ENCODE measurements at regions not wholly inside any gene's neighbourhood (a gene's known extent, or its start where the extent isn't known, plus 50 kb on each side); places are given as distances from the start of the nearest gene placed in this dataset.

- TF ChIP-seq, protein P1, sequence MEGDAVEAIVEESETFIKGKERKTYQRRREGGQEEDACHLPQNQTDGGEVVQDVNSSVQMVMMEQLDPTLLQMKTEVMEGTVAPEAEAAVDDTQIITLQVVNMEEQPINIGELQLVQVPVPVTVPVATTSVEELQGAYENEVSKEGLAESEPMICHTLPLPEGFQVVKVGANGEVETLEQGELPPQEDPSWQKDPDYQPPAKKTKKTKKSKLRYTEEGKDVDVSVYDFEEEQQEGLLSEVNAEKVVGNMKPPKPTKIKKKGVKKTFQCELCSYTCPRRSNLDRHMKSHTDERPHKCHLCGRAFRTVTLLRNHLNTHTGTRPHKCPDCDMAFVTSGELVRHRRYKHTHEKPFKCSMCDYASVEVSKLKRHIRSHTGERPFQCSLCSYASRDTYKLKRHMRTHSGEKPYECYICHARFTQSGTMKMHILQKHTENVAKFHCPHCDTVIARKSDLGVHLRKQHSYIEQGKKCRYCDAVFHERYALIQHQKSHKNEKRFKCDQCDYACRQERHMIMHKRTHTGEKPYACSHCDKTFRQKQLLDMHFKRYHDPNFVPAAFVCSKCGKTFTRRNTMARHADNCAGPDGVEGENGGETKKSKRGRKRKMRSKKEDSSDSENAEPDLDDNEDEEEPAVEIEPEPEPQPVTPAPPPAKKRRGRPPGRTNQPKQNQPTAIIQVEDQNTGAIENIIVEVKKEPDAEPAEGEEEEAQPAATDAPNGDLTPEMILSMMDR (IDR thresholded peaks at IDR 0.05; ENCODE audit: control extremely low read depth in 1 of 3, insufficient read depth in 1 of 3, low read depth in 1 of 3, low read length in 3 of 3) = no peak
- no peak for TF ChIP-seq POLR2A (IDR thresholded peaks at IDR 0.05; ENCODE audit: control extremely low read depth in 1 of 2, low read depth in 2 of 2, low read length in 2 of 2)
- TF ChIP-seq PHF8 (conservative IDR thresholded peaks at IDR 0.05; ENCODE audit: low read depth, low read length) = no peak
- no peak for TF ChIP-seq JUN (IDR thresholded peaks at IDR 0.05; ENCODE audit: low read depth, low read length)
- TF ChIP-seq CHD1 (IDR thresholded peaks at IDR 0.05; ENCODE audit: low read depth, low read length) = no peak
- no peak for TF ChIP-seq YY1 (IDR thresholded peaks at IDR 0.05; ENCODE audit: low read depth, low read length)
- TF ChIP-seq ASH2L (IDR thresholded peaks at IDR 0.05; ENCODE audit: low read length) = no peak
- no peak for TF ChIP-seq RAD21 (IDR thresholded peaks at IDR 0.05 in 1 of 2, conservative IDR thresholded peaks at IDR 0.05 in 1 of 2; ENCODE audit: low read depth in 2 of 2, low read length in 2 of 2)
- no peak for TF ChIP-seq CBX8 (IDR thresholded peaks at IDR 0.05; ENCODE audit: borderline replicate concordance, low read depth, low read length)
- no peak for TF ChIP-seq MAFK (IDR thresholded peaks at IDR 0.05; ENCODE audit: low read depth, low read length)
- TF ChIP-seq HDAC2 (IDR thresholded peaks at IDR 0.05; ENCODE audit: borderline replicate concordance in 1 of 2, low read depth in 2 of 2, low read length in 2 of 2) = no peak
- no peak for TF ChIP-seq SP1 (IDR thresholded peaks at IDR 0.05; ENCODE audit: low read depth, low read length)
Observed at GRCh38 chr5:6059137-6059800, 319.1 kb downstream of the MED10 start.

Data from H1 (cell line).